Esophagus squamous epithelium (tissue), 5 donors: ENCODE measurements at regions not wholly inside any gene's neighbourhood (a gene's known extent, or its start where the extent isn't known, plus 50 kb on each side); places are given as distances from the start of the nearest gene placed in this dataset.

Experiments
- DNase-seq: peaks from one replicate; lab custom pipeline; 2025; lab: John Stamatoyannopoulos, UW
- H3K27ac ChIP-seq, 4 donors: fragments of 200-600 bp; sonication (generic); one replicate each; pipeline ENCODE4 v1.5.1; 2016 to 2019; ENCODE audit warnings: mild to moderate bottlenecking in 1 of 4
- H3K27me3 ChIP-seq, 4 donors: fragments of 200-600 bp; sonication (generic); 1 replicate in 3 of 4; 2 replicates in 1 of 4; pipeline versions ENCODE4 v1.5.1 to v1.6.0; 2017 to 2021; ENCODE audit warnings: antibody characterized with exemption in 1 of 4
- H3K36me3 ChIP-seq, 3 donors: fragments of 200-600 bp; sonication (generic); one replicate each; pipeline ENCODE4 v1.5.1; 2016 to 2019
- H3K4me1 ChIP-seq, 3 donors: fragments of 200-600 bp; sonication (generic); one replicate each; pipeline ENCODE4 v1.5.1; 2017 to 2019
- H3K4me3 ChIP-seq, 4 donors: fragments of 200-600 bp; sonication (generic); 1 replicate in 3 of 4; 2 replicates in 1 of 4; pipeline ENCODE4 v1.5.1; 2016 to 2019; ENCODE audit warnings: mild to moderate bottlenecking in 2 of 4, moderate library complexity in 1 of 4
- H3K9me3 ChIP-seq, 3 donors: fragments of 200-600 bp; sonication (generic); one replicate each; pipeline ENCODE4 v1.5.1; 2016 to 2019
- POLR2A ChIP-seq, 4 donors: fragments of 450-650 bp; IDR thresholded peaks; one replicate each; pipeline ENCODE4 v1.6.1; 2017; ENCODE audit warnings: antibody characterized with exemption in 4 of 4, mild to moderate bottlenecking in 4 of 4, moderate library complexity in 3 of 4
- WGBS, 2 donors: methylation state at CpG; one replicate each; pipeline ENCODE4 v1.1.5; 2018; 5-methylcytosine and 5-hydroxymethylcytosine counted together
- intact Hi-C: fragments of 100-400 bp; cut with DNase I; formaldehyde crosslinking; loops from one replicate; pipeline ENCODE4 v1.15.0; 2022
- TF ChIP-seq, protein P1 (sequence below), 6 experiments: fragments of 450-650 bp in 4 of 6; fragments of 200-600 bp in 2 of 6; sonication (generic) in 2 of 6; IDR thresholded peaks; one replicate each; pipeline ENCODE4 v1.5.1; 2016 to 2019; ENCODE audit warnings: antibody characterized with exemption in 6 of 6, mild to moderate bottlenecking in 4 of 6, moderate library complexity in 4 of 6
- donor health status: DM: yes; HTN: yes; CAD: no.

DNA sequence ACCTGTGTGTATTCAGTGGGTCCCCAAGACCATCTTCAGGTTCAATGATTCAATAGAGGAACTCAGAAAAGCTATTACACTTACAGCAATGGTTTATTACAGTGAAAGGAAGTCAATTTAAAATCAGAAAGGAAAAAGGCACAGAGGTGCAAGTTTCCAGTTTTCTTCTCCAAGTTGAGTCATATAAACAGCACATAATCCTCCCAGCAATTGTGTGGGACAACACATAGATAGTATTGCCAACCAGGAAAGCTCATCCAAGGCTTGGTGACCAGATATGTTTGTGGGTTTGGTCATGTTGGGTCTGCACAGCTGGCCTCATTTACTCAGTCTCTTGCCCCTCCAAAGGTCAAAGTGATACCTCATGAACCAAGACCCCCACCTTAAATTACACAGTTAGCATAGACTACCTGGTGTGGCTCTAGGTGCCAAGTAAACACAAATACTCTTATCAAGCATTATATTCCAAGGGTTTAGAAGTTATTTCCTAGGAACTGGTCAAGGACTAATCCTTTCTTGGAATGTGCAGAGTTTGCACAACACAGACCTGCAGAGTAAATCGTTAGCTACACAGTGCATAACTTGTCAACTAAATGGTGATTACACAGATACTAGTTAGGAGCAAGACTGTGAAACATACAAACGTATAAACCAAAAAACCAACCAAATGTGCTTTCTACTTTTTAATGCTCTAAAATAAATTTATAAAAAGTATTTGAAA lies 777.3 kb downstream of the PCDH18 start:
- no peak for DNase-seq
- 38 to 47% methylated on average over 2 of the region's 2 CpGs for WGBS, 2 donors
- no peak for TF ChIP-seq POLR2A (IDR thresholded peaks at IDR 0.05)
- TF ChIP-seq, protein P1, sequence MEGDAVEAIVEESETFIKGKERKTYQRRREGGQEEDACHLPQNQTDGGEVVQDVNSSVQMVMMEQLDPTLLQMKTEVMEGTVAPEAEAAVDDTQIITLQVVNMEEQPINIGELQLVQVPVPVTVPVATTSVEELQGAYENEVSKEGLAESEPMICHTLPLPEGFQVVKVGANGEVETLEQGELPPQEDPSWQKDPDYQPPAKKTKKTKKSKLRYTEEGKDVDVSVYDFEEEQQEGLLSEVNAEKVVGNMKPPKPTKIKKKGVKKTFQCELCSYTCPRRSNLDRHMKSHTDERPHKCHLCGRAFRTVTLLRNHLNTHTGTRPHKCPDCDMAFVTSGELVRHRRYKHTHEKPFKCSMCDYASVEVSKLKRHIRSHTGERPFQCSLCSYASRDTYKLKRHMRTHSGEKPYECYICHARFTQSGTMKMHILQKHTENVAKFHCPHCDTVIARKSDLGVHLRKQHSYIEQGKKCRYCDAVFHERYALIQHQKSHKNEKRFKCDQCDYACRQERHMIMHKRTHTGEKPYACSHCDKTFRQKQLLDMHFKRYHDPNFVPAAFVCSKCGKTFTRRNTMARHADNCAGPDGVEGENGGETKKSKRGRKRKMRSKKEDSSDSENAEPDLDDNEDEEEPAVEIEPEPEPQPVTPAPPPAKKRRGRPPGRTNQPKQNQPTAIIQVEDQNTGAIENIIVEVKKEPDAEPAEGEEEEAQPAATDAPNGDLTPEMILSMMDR (IDR thresholded peaks at IDR 0.05): no peak

DNA sequence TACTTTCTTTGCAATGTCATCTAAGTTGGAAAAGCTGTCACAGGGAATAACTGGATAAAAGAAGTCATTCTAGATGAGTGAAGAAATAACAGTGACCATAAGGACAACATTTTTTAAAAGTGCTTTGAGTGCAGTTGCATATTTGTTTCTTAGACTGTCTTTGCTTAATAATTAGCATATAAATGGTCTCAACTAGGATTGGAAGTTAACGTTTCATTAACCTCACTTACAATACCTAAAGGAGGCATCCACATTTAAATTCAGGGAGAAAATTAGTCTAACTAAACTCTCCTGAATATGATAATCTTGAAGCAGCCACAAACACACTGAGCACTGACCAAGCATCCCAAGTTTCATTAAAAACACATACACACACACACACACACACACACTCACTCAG lies 780.7 kb downstream of the PCDH18 start:
- H3K27me3 ChIP-seq: no peaks in the 10 kb centered on the region
- intact Hi-C loops: no loop called here
- WGBS, 2 donors: 50 to 53% methylated on average over 1 of the region's 1 CpG

More for the DNA sequence above, 777.3 kb downstream of the PCDH18 start:
- no peaks in the 10 kb centered on the region for H3K9me3 ChIP-seq
- intact Hi-C loops: no loop called here
- no peak overlapping the region for H3K27ac ChIP-seq
- H3K4me1 ChIP-seq: no peaks in the 10 kb centered on the region
- no peaks in the 10 kb centered on the region for H3K27me3 ChIP-seq
- H3K4me3 ChIP-seq: no peak overlapping the region
- H3K36me3 ChIP-seq: no peaks in the 10 kb centered on the region

DNA sequence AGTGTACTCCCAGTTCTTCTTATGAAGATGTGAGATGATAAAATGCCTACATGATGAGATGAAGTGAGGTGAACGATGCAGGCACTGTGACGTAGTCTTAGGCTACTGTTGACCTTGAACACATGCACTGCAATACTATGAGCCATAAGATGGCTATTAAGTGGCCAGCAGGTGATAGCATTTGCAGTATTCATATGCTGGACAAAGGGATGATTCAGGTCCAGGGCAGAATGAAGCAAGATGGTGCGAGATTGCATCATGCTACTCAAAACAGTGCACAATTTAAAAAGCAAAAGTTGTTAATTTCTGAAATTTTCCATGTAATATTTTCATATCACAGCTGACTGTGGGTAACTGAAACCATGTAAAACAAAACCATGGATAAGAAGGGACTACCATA lies 781.4 kb downstream of the PCDH18 start:
- H3K4me1 ChIP-seq: no peaks in the 10 kb centered on the region
- H3K4me3 ChIP-seq: no peak overlapping the region
- intact Hi-C loops: no loop called here
- no peak for DNase-seq
- no peaks in the 10 kb centered on the region for H3K27me3 ChIP-seq
- no peaks in the 10 kb centered on the region for H3K9me3 ChIP-seq
- H3K36me3 ChIP-seq: no peaks in the 10 kb centered on the region
- 69 to 82% methylated on average over 3 of the region's 3 CpGs for WGBS, 2 donors
- no peak overlapping the region for H3K27ac ChIP-seq
- TF ChIP-seq, protein P1 (IDR thresholded peaks at IDR 0.05): no peak
- no peak for TF ChIP-seq POLR2A (IDR thresholded peaks at IDR 0.05)

More for the DNA sequence above, 780.7 kb downstream of the PCDH18 start:
- DNase-seq: no peak
- TF ChIP-seq, protein P1 (IDR thresholded peaks at IDR 0.05): no peak
- TF ChIP-seq POLR2A (IDR thresholded peaks at IDR 0.05): no peak
- Histone ChIP-seq H3K36me3 (no peaks in the 10 kb centered on the region), H3K4me1 (no peaks in the 10 kb centered on the region), H3K4me3 (no peak overlapping the region), H3K27ac (no peak overlapping the region), H3K9me3 (no peaks in the 10 kb centered on the region)

DNA sequence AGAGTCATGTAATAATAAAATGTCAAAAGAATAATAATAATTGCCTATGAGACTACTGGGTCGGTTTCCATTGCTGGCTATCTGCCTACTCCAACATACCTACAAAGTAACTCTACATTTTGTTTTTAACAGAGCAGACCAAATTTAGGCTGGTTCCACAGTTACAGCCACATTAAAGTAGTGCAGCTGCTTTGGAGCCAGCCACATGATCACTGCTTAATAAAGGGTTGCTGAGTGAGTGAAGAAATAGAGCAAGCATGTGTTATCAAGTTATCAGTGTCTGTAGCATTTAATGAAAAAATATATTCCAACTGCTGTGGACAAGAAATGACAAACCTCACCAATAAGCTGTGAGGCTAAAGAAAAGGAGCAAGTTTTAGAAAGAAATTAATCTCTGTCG lies 782.3 kb downstream of the PCDH18 start:
- H3K4me1 ChIP-seq: no peaks in the 10 kb centered on the region
- no peaks in the 10 kb centered on the region for H3K36me3 ChIP-seq
- no peak overlapping the region for H3K27ac ChIP-seq
- H3K27me3 ChIP-seq: no peaks in the 10 kb centered on the region
- WGBS, 2 donors: 52 to 59% methylated on average over 2 of the region's 2 CpGs
- no peak overlapping the region for H3K4me3 ChIP-seq
- no peak for DNase-seq
- TF ChIP-seq, protein P1 (IDR thresholded peaks at IDR 0.05): no peak
- no peak for TF ChIP-seq POLR2A (IDR thresholded peaks at IDR 0.05)
- intact Hi-C loops: no loop called here
- no peaks in the 10 kb centered on the region for H3K9me3 ChIP-seq

DNA sequence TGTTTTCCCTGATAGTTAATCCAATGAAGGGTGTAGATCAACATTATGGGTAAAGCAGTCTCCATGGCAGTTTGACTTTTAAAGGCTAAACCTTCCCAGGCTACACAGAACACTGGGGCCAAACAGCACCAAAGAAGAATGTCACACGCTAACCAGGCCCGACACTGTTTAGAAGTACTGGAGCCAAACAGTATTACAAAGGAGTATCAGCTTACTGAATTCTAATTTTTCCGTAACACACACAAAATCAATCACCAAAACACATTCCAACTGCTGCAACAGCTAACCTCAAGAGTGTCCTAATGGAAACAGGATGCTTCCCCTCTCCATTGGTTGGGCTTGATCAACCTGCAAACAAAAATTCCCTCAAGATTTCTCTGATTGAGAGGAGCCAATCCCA lies 783.5 kb downstream of the PCDH18 start:
- H3K4me1 ChIP-seq: no peaks in the 10 kb centered on the region
- no peak overlapping the region for H3K4me3 ChIP-seq
- H3K9me3 ChIP-seq: no peaks in the 10 kb centered on the region
- no peaks in the 10 kb centered on the region for H3K27me3 ChIP-seq
- no peak for DNase-seq
- H3K36me3 ChIP-seq: no peaks in the 10 kb centered on the region
- no peak overlapping the region for H3K27ac ChIP-seq
- TF ChIP-seq POLR2A (IDR thresholded peaks at IDR 0.05): no peak
- TF ChIP-seq, protein P1 (IDR thresholded peaks at IDR 0.05): no peak
- 81 to 88% methylated on average over 3 of the region's 3 CpGs for WGBS, 2 donors
- intact Hi-C loops: no loop called here
